SK-N-SH (cell line): ENCODE measurements at regions not wholly inside any gene's neighbourhood (a gene's known extent, or its start where the extent isn't known, plus 50 kb on each side); places are given as distances from the start of the nearest gene placed in this dataset.

ENCODE experiments used
- EP300 ChIP-seq, 2 experiments: IDR thresholded peaks; 2 replicates each; pipeline versions ENCODE4 v1.4.0 to v1.6.1; 2012; ENCODE audit warnings: borderline replicate concordance in 1 of 2, low read depth in 1 of 2, low read length in 1 of 2
- EZH2phosphoT487 ChIP-seq: fragments of 200-600 bp; sonication (generic); IDR thresholded peaks from 2 replicates; pipeline ENCODE4 v1.6.1; 2017; ENCODE audit warnings: low read depth, mixed run types, mild to moderate bottlenecking, antibody characterized with exemption, moderate library complexity, borderline replicate concordance
- MXI1 ChIP-seq: IDR thresholded peaks from 2 replicates; pipeline ENCODE4 v1.6.1; 2012; ENCODE audit warnings: mild to moderate bottlenecking, low read depth, low read length, improper control_type of control experiment
- RAD21 ChIP-seq: IDR thresholded peaks from 2 replicates; pipeline ENCODE4 v1.6.1; 2012; ENCODE audit warnings: mild to moderate bottlenecking, low read length
- RCOR1 ChIP-seq: fragments of 150-350 bp; IDR thresholded peaks from 2 replicates; pipeline ENCODE4 v1.6.1; 2017; ENCODE audit warnings: antibody characterized with exemption, low read length
- RFX5 ChIP-seq: IDR thresholded peaks from 2 replicates; pipeline ENCODE4 v1.6.1; 2012; ENCODE audit warnings: mild to moderate bottlenecking, improper control_type of control experiment, low read length
- SIN3A ChIP-seq: IDR thresholded peaks from 2 replicates; pipeline ENCODE4 v1.6.1; 2012; ENCODE audit warnings: low read depth, mild to moderate bottlenecking, low read length, moderate library complexity, borderline replicate concordance
- TEAD4 ChIP-seq: IDR thresholded peaks from 2 replicates; pipeline ENCODE4 v1.4.0; 2012; ENCODE audit warnings: mild to moderate bottlenecking, borderline replicate concordance; ENCODE audit not compliant: insufficient read depth
- TF ChIP-seq, protein P1 (sequence below): fragments of 200-600 bp; sonication (generic); IDR thresholded peaks from 2 replicates; pipeline ENCODE4 v1.6.1; 2017; ENCODE audit warnings: antibody characterized with exemption, mild to moderate bottlenecking, moderate library complexity
- TF ChIP-seq, protein P2 (sequence below): IDR thresholded peaks from 2 replicates; pipeline ENCODE4 v1.4.0; 2012; ENCODE audit warnings: low read depth

- TF ChIP-seq, protein P1, sequence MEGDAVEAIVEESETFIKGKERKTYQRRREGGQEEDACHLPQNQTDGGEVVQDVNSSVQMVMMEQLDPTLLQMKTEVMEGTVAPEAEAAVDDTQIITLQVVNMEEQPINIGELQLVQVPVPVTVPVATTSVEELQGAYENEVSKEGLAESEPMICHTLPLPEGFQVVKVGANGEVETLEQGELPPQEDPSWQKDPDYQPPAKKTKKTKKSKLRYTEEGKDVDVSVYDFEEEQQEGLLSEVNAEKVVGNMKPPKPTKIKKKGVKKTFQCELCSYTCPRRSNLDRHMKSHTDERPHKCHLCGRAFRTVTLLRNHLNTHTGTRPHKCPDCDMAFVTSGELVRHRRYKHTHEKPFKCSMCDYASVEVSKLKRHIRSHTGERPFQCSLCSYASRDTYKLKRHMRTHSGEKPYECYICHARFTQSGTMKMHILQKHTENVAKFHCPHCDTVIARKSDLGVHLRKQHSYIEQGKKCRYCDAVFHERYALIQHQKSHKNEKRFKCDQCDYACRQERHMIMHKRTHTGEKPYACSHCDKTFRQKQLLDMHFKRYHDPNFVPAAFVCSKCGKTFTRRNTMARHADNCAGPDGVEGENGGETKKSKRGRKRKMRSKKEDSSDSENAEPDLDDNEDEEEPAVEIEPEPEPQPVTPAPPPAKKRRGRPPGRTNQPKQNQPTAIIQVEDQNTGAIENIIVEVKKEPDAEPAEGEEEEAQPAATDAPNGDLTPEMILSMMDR = no peak
- TF ChIP-seq, protein P2, sequence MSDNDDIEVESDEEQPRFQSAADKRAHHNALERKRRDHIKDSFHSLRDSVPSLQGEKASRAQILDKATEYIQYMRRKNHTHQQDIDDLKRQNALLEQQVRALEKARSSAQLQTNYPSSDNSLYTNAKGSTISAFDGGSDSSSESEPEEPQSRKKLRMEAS = no peak
- TF ChIP-seq RAD21 = no peak
- no peak for TF ChIP-seq RCOR1
- TF ChIP-seq EP300 (IDR thresholded peaks at IDR 0.05; ENCODE audit: borderline replicate concordance in 1 of 2, low read depth in 1 of 2, low read length in 1 of 2) = no peak
- no peak for TF ChIP-seq MXI1
- no peak for TF ChIP-seq TEAD4
- TF ChIP-seq RFX5 = no peak
- TF ChIP-seq SIN3A = no peak
- TF ChIP-seq EZH2phosphoT487 = no peak
Observed at GRCh38 chr1:3971981-3972380, 71.9 kb upstream of the C1orf174 start.
